ENCODE measurements at regions not wholly inside any gene's neighbourhood (a gene's known extent, or its start where the extent isn't known, plus 50 kb on each side); places are given as distances from the start of the nearest gene placed in this dataset.

DNA sequence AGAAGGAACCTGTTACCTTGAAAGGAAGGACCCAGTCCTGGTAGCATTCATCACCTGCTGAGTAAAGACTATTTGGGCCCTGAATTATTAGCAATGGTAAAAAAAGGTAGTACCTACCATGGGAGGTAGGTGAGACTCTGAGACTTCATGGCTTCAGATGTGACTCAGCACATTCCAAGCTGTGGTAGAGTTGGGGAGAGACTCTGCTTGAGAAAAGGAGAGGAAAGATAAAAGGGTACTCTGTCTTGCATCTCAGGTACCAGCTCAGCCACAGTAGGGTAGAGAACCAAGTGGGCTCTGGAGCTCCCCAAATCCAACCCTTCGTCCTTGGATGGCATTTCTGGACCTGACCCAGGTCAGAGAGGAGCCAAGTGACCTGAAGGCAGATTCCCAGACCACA, 430.4 kb downstream of the TBL1XR1 start:
- Histone ChIP-seq H3K4me1 (ENCODE audit: control insufficient read depth in 3 of 3, insufficient read depth in 2 of 3, low read depth in 1 of 3, low read length in 2 of 3) (no peaks in the 10 kb centered on the region), H3K27me3 (ENCODE audit: control insufficient read depth in 3 of 3, insufficient read depth in 3 of 3, low read length in 3 of 3) (no peaks in the 10 kb centered on the region), H3K4me3 (ENCODE audit: low read depth in 1 of 3, low read length in 3 of 3) (no peak overlapping the region), H3K9me3 (ENCODE audit: control insufficient read depth in 2 of 2, insufficient read depth in 1 of 2, low read depth in 1 of 2, low read length in 1 of 2) (peaks cover 1 to 6% of the 10 kb centered on the region in 2 donors), H3K27ac (ENCODE audit: low read depth in 1 of 3, low read length in 2 of 3) (no peak overlapping the region), H3K36me3 (ENCODE audit: control insufficient read depth in 3 of 3, insufficient read depth in 2 of 3, low read depth in 1 of 3, low read length in 3 of 3) (no peaks in the 10 kb centered on the region)
- 27 to 57% (median 37%) methylated on average over 1 of the region's 1 CpG for whole genome bisulfite sequencing, 3 donors
- FAIRE-seq (no peak), DNase-seq (no peak)

DNA sequence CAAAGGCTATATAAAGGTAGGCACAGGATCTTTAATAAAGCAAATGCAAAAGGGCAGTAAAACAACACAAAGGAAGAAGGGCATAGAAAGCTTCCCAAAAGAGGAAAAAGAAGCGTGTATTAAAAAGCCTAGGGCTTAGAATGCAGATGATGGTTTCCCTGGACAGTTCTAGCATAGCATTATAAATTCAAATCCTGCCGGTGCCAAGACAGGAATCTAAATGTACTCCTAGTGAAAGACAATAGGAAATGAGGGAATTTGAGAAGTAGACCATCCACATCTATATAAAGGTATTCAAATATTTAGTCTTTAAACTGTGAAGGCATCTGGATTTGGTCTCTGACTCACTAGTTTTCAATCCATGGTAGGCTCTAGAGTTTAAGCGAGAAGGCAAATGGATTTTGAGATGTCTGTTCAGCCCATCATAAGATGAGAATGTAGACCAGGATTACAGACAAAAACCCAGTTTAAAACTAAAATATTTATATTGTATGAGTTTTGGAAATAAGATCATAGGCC, 431.8 kb downstream of the TBL1XR1 start:
- no peak for DNase-seq
- H3K9me3 ChIP-seq (ENCODE audit: control insufficient read depth in 2 of 2, insufficient read depth in 1 of 2, low read depth in 1 of 2, low read length in 1 of 2) = peaks cover 1 to 6% of the 10 kb centered on the region in 2 donors
- H3K27ac ChIP-seq (ENCODE audit: low read depth in 1 of 3, low read length in 2 of 3) = no peak overlapping the region
- 87 to 94% (median 92%) methylated on average over 3 of the region's 3 CpGs for WGBS, 3 donors
- H3K36me3 ChIP-seq (ENCODE audit: control insufficient read depth in 3 of 3, insufficient read depth in 2 of 3, low read depth in 1 of 3, low read length in 3 of 3) = no peaks in the 10 kb centered on the region
- no peaks in the 10 kb centered on the region for H3K27me3 ChIP-seq (ENCODE audit: control insufficient read depth in 3 of 3, insufficient read depth in 3 of 3, low read length in 3 of 3)
- no peak for FAIRE-seq
- no peaks in the 10 kb centered on the region for H3K4me1 ChIP-seq (ENCODE audit: control insufficient read depth in 3 of 3, insufficient read depth in 2 of 3, low read depth in 1 of 3, low read length in 2 of 3)
- no peak overlapping the region for H3K4me3 ChIP-seq (ENCODE audit: low read depth in 1 of 3, low read length in 3 of 3)

DNA sequence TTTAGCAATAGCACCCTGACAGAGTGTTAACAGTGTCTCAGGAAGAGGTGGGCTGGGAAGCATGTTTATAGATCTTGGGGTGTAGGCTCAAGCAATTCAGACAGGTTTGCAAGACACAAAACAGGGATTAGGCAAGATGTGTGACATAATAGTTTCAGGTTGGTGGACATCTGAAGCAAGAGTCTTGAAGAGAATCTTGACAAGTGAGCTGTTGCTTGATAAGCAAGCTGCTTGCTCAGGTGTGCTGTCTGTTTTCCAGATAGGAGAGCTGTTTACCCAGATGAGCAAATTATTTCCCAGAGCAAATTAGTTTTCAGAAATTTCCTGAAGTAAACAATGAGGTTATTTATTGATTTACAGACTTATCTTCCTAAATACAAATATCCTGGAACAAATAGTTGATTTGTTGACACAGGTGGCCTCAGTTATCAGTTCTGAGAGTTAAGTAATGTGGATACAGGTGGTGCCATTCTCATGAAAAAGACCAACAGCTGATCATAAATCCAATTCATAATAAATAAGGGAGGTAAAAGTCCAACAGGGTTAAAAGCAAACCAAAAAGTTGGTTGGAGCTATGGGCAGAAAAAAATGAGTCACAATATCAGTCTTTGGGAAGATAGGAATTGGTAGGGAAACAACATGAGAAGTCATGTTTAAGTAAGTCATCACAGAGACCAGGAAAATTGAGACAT, 437.3 kb downstream of the TBL1XR1 start:
- no peaks in the 10 kb centered on the region for H3K36me3 ChIP-seq (ENCODE audit: control insufficient read depth in 3 of 3, insufficient read depth in 2 of 3, low read depth in 1 of 3, low read length in 3 of 3)
- no peaks in the 10 kb centered on the region for H3K27me3 ChIP-seq (ENCODE audit: control insufficient read depth in 3 of 3, insufficient read depth in 3 of 3, low read length in 3 of 3)
- no peak overlapping the region for H3K4me3 ChIP-seq (ENCODE audit: low read depth in 1 of 3, low read length in 3 of 3)
- FAIRE-seq (no peak), DNase-seq (peak in 1 of 2 donors; percentile 53)
- H3K27ac ChIP-seq (ENCODE audit: low read depth in 1 of 3, low read length in 2 of 3) = peak overlapping the region in 1 of 3 donors; percentile 34
- H3K4me1 ChIP-seq (ENCODE audit: control insufficient read depth in 3 of 3, insufficient read depth in 2 of 3, low read depth in 1 of 3, low read length in 2 of 3) = peaks cover 0 to 3% (median 0%) of the 10 kb centered on the region in 3 donors
- no peaks in the 10 kb centered on the region for H3K9me3 ChIP-seq (ENCODE audit: control insufficient read depth in 2 of 2, insufficient read depth in 1 of 2, low read depth in 1 of 2, low read length in 1 of 2)

DNA sequence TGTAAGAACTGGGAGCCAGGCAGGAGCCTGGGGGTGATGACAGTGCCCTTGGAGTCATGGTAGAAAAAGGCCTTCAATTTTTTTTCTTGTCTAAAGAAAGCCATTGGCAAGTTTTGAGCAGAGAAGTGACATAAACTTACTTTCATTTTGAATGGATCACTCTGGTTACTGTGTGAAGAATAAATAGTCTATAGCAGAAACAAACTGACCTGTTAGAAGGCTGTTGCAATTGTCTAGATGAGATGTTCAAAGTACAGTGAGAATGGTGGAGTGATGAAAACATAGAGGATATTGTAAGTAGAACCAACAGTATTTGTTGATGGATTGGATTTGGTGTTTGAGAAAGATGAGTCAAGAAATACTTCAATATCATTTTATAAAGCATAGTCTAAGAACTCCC, 439.9 kb downstream of the TBL1XR1 start:
- Histone ChIP-seq H3K27ac (ENCODE audit: low read depth in 1 of 3, low read length in 2 of 3) (peak overlapping the region in 1 of 3 donors; percentile 21), H3K27me3 (ENCODE audit: control insufficient read depth in 3 of 3, insufficient read depth in 3 of 3, low read length in 3 of 3) (no peaks in the 10 kb centered on the region), H3K36me3 (ENCODE audit: control insufficient read depth in 3 of 3, insufficient read depth in 2 of 3, low read depth in 1 of 3, low read length in 3 of 3) (no peaks in the 10 kb centered on the region), H3K4me1 (ENCODE audit: control insufficient read depth in 3 of 3, insufficient read depth in 2 of 3, low read depth in 1 of 3, low read length in 2 of 3) (peaks cover 0 to 3% (median 0%) of the 10 kb centered on the region in 3 donors), H3K9me3 (ENCODE audit: control insufficient read depth in 2 of 2, insufficient read depth in 1 of 2, low read depth in 1 of 2, low read length in 1 of 2) (no peaks in the 10 kb centered on the region), H3K4me3 (ENCODE audit: low read depth in 1 of 3, low read length in 3 of 3) (no peak overlapping the region)
- DNase-seq (peak in 1 of 2 donors; percentile 47), FAIRE-seq (no peak)

DNA sequence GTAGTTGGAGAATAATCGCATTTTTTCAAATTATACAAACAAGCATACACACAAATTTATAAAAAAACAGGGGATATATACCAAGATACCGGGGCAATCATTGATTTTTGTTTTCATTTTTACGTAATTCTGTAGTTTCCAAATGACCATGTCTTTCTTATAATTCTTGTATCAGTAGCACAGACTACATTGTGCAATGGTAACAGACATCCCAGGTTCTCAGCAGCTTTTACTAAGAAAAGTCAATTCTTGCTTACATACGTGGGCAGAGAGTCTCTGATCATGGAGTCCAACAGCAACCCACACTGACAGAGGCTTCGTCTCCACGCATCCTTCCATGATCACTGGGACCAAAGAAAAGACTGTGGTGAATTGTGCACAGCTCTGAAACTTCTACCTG, 441.3 kb downstream of the TBL1XR1 start:
- no peak overlapping the region for H3K27ac ChIP-seq (ENCODE audit: low read depth in 1 of 3, low read length in 2 of 3)
- no peak for DNase-seq
- no peaks in the 10 kb centered on the region for H3K36me3 ChIP-seq (ENCODE audit: control insufficient read depth in 3 of 3, insufficient read depth in 2 of 3, low read depth in 1 of 3, low read length in 3 of 3)
- no peak for FAIRE-seq
- H3K4me1 ChIP-seq (ENCODE audit: control insufficient read depth in 3 of 3, insufficient read depth in 2 of 3, low read depth in 1 of 3, low read length in 2 of 3) = peaks cover 0 to 3% (median 0%) of the 10 kb centered on the region in 3 donors
- no peaks in the 10 kb centered on the region for H3K9me3 ChIP-seq (ENCODE audit: control insufficient read depth in 2 of 2, insufficient read depth in 1 of 2, low read depth in 1 of 2, low read length in 1 of 2)
- H3K27me3 ChIP-seq (ENCODE audit: control insufficient read depth in 3 of 3, insufficient read depth in 3 of 3, low read length in 3 of 3) = no peaks in the 10 kb centered on the region
- 90 to 92% (median 90%) methylated on average over 6 of the region's 6 CpGs for WGBS, 3 donors
- no peak overlapping the region for H3K4me3 ChIP-seq (ENCODE audit: low read depth in 1 of 3, low read length in 3 of 3)

DNA sequence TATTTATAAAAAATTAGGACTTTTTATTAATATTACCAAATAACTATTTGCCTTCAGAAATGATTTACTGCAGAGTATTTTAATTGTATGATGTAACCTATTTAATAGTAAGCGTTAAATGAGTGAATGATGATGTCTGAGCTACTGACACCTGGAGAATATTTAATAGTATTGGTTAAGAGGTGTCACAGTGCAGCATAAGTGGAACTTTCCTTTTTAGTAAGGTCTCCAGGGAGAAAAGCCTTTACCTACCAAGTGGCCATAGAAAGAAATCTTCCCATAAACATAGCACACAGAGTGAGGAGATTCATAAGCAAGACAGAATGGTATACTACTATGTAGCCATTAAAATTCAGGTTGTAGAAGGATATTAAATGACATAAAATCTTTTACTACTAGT, 441.7 kb downstream of the TBL1XR1 start:
- Histone ChIP-seq H3K9me3 (ENCODE audit: control insufficient read depth in 2 of 2, insufficient read depth in 1 of 2, low read depth in 1 of 2, low read length in 1 of 2) (no peaks in the 10 kb centered on the region), H3K4me1 (ENCODE audit: control insufficient read depth in 3 of 3, insufficient read depth in 2 of 3, low read depth in 1 of 3, low read length in 2 of 3) (peaks cover 0 to 3% (median 0%) of the 10 kb centered on the region in 3 donors), H3K4me3 (ENCODE audit: low read depth in 1 of 3, low read length in 3 of 3) (no peak overlapping the region), H3K36me3 (ENCODE audit: control insufficient read depth in 3 of 3, insufficient read depth in 2 of 3, low read depth in 1 of 3, low read length in 3 of 3) (no peaks in the 10 kb centered on the region), H3K27me3 (ENCODE audit: control insufficient read depth in 3 of 3, insufficient read depth in 3 of 3, low read length in 3 of 3) (no peaks in the 10 kb centered on the region), H3K27ac (ENCODE audit: low read depth in 1 of 3, low read length in 2 of 3) (no peak overlapping the region)
- WGBS, 3 donors = 39 to 82% (median 81%) methylated on average over 1 of the region's 1 CpG
- no peak for FAIRE-seq
- DNase-seq = no peak

DNA sequence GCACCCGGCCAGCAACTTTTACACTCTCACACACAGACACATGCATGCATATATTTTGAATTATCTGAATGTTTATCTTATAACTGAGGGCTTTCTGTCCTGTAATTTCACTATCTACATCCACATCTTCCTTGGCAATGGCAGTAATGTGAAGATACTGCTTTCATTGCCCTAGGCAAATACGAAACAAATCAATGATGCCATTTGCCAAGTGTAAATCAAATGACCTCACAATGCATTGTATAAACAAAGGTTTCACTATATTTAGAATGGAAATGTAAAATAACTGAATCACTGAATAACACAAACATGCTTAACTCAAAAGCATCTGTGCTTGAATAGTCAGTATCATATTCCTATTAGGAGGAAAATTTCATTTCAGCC, 455.6 kb downstream of the TBL1XR1 start:
- FAIRE-seq (no peak), DNase-seq (no peak)
- Histone ChIP-seq H3K27ac (ENCODE audit: low read depth in 1 of 3, low read length in 2 of 3) (no peak overlapping the region), H3K27me3 (ENCODE audit: control insufficient read depth in 3 of 3, insufficient read depth in 3 of 3, low read length in 3 of 3) (no peaks in the 10 kb centered on the region), H3K4me3 (ENCODE audit: low read depth in 1 of 3, low read length in 3 of 3) (no peak overlapping the region), H3K4me1 (ENCODE audit: control insufficient read depth in 3 of 3, insufficient read depth in 2 of 3, low read depth in 1 of 3, low read length in 2 of 3) (peaks cover 0 to 5% (median 0%) of the 10 kb centered on the region in 3 donors), H3K36me3 (ENCODE audit: control insufficient read depth in 3 of 3, insufficient read depth in 2 of 3, low read depth in 1 of 3, low read length in 3 of 3) (no peaks in the 10 kb centered on the region), H3K9me3 (ENCODE audit: control insufficient read depth in 2 of 2, insufficient read depth in 1 of 2, low read depth in 1 of 2, low read length in 1 of 2) (no peaks in the 10 kb centered on the region)
- 50 to 63% (median 52%) methylated on average over 2 of the region's 2 CpGs for whole genome bisulfite sequencing, 3 donors

DNA sequence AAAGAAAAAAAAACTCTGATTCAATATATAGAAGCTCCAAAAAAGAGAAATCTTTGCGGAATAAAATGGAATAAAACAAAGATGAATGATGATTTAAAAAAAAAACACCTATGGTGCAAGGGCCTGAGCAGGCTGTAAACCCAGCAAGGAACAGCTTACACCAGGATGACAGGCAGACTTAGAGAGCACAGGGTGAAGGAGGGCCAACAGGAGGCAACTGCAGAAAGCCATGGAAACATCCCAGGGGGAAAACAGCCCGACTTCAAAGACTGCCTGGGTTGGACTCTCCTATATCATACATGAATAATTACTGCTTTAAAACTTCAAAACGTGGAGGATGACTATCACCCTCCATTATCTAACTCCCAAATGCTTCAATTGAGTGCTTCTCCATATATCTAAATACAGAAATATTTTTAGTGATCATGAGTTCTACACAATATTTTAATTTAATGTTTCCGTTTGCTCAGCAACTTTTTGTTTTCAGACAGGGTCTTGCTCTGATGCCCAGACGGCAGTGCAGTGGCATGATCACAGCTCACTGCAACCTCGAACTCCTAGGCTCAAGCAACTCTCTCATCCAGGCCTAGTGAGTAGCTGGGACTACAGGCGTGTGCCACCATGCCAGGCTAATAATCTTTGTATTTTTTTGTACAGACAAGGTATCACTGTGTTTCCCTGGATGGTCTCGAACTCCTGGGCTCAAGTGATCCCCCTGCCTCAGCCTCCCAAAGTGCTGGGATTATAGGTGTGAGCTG, 456.2 kb downstream of the TBL1XR1 start:
- Histone ChIP-seq H3K9me3 (ENCODE audit: control insufficient read depth in 2 of 2, insufficient read depth in 1 of 2, low read depth in 1 of 2, low read length in 1 of 2) (no peaks in the 10 kb centered on the region), H3K27me3 (ENCODE audit: control insufficient read depth in 3 of 3, insufficient read depth in 3 of 3, low read length in 3 of 3) (no peaks in the 10 kb centered on the region), H3K4me1 (ENCODE audit: control insufficient read depth in 3 of 3, insufficient read depth in 2 of 3, low read depth in 1 of 3, low read length in 2 of 3) (peaks cover 0 to 5% (median 0%) of the 10 kb centered on the region in 3 donors), H3K36me3 (ENCODE audit: control insufficient read depth in 3 of 3, insufficient read depth in 2 of 3, low read depth in 1 of 3, low read length in 3 of 3) (no peaks in the 10 kb centered on the region), H3K27ac (ENCODE audit: low read depth in 1 of 3, low read length in 2 of 3) (no peak overlapping the region), H3K4me3 (ENCODE audit: low read depth in 1 of 3, low read length in 3 of 3) (no peak overlapping the region)
- DNase-seq (no peak), FAIRE-seq (no peak)
- 65 to 78% (median 72%) methylated on average over 8 of the region's 8 CpGs for WGBS, 3 donors
